GM23338 (cell line): ENCODE measurements at regions not wholly inside any gene's neighbourhood (a gene's known extent, or its start where the extent isn't known, plus 50 kb on each side); places are given as distances from the start of the nearest gene placed in this dataset.

Source experiments
- EZH2 ChIP-seq: fragments of 200-600 bp; sonication (generic); IDR thresholded peaks from one replicate; pipeline ENCODE4 v1.8.0; 2017; ENCODE audit warnings: antibody characterized with exemption, mild to moderate bottlenecking, low read depth; ENCODE audit not compliant: unreplicated experiment
- EZH2phosphoT487 ChIP-seq: fragments of 200-600 bp; sonication (generic); IDR thresholded peaks from one replicate; pipeline ENCODE4 v1.8.1; 2018; ENCODE audit warnings: antibody characterized with exemption; ENCODE audit not compliant: unreplicated experiment
- JUNB ChIP-seq: IDR thresholded peaks from one replicate; pipeline ENCODE4 v1.6.1; 2016; ENCODE audit warnings: antibody characterized with exemption; ENCODE audit not compliant: unreplicated experiment
- NANOG ChIP-seq: IDR thresholded peaks from 2 replicates; pipeline ENCODE4 v1.6.1; 2016; ENCODE audit warnings: antibody characterized with exemption, borderline replicate concordance
- POLR2AphosphoS5 ChIP-seq: IDR thresholded peaks from 2 replicates; pipeline ENCODE4 v1.6.1; 2016; ENCODE audit warnings: antibody characterized with exemption, low read depth
- STAT1 ChIP-seq: IDR thresholded peaks from one replicate; pipeline ENCODE4 v1.6.1; 2016; ENCODE audit warnings: antibody characterized with exemption; ENCODE audit not compliant: unreplicated experiment
- ZNF331 ChIP-seq: fragments of 250-450 bp; sonication (Bioruptor Pico); IDR thresholded peaks from 2 replicates; pipeline ENCODE4 v1.5.0; 2020; ENCODE audit warnings: low read depth, mild to moderate bottlenecking, moderate library complexity
- TF ChIP-seq, protein P1 (sequence below): IDR thresholded peaks from one replicate; pipeline ENCODE4 v1.6.1; 2018; ENCODE audit warnings: antibody characterized with exemption; ENCODE audit not compliant: unreplicated experiment
- TF ChIP-seq, protein P2 (sequence below), 2 experiments: fragments of 200-600 bp in 1 of 2; sonication (generic) in 1 of 2; conservative IDR thresholded peaks; 2 replicates each; pipeline versions ENCODE4 v1.5.1 to v1.6.1; 2016 to 2017; ENCODE audit warnings: antibody characterized with exemption in 2 of 2, low read depth in 2 of 2, mild to moderate bottlenecking in 2 of 2, moderate library complexity in 1 of 2
- TF ChIP-seq, protein P3 (sequence below): IDR thresholded peaks from 2 replicates; pipeline ENCODE4 v1.6.1; 2016; ENCODE audit warnings: antibody characterized with exemption
- TF ChIP-seq, protein P4 (sequence below): fragments of 250-450 bp; sonication (Bioruptor Pico); IDR thresholded peaks from 2 replicates; pipeline ENCODE4 v1.5.0; 2020; ENCODE audit warnings: mild to moderate bottlenecking, moderate library complexity

DNA sequence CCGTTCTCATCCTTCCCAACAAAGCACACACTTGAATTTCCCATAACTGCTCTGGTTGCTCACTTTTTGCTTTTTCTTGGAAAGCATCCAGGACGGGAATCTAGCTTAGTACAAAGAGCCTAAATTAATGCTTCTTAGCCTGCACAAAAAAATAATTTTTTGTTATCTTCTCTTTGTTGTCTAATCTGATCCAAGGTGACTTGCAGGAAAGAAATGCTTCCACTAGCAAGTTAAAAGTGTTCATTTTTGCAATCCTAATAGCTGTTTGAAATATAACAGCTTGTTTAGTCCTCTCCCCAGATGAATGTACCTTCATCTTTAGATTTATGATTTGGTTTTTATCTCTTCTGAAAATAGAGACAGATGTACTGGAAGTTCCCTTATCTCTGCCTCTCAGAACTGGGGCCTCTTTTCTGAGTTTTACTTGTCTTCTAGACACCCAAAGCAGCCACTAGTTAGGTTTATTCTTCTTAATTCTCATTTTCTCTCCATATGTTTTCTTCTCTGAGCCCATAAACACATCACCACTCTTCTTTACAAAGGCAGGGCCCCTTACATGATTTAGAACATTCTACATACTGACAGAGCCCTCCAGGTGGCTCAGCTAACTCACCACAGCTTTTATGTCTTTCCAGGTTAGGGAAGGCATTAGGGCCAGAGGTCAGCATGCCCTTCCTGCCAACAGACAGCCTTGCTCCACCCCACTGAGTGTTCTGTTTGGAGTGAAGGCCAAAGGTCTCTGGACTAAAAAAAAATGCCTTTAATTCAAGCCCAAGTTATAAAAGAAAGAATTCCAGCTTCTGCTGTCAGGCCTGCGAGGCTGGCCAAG, 74.7 kb upstream of the MAP4K3 start:
- TF ChIP-seq EZH2phosphoT487 = no peak
- TF ChIP-seq, protein P1, sequence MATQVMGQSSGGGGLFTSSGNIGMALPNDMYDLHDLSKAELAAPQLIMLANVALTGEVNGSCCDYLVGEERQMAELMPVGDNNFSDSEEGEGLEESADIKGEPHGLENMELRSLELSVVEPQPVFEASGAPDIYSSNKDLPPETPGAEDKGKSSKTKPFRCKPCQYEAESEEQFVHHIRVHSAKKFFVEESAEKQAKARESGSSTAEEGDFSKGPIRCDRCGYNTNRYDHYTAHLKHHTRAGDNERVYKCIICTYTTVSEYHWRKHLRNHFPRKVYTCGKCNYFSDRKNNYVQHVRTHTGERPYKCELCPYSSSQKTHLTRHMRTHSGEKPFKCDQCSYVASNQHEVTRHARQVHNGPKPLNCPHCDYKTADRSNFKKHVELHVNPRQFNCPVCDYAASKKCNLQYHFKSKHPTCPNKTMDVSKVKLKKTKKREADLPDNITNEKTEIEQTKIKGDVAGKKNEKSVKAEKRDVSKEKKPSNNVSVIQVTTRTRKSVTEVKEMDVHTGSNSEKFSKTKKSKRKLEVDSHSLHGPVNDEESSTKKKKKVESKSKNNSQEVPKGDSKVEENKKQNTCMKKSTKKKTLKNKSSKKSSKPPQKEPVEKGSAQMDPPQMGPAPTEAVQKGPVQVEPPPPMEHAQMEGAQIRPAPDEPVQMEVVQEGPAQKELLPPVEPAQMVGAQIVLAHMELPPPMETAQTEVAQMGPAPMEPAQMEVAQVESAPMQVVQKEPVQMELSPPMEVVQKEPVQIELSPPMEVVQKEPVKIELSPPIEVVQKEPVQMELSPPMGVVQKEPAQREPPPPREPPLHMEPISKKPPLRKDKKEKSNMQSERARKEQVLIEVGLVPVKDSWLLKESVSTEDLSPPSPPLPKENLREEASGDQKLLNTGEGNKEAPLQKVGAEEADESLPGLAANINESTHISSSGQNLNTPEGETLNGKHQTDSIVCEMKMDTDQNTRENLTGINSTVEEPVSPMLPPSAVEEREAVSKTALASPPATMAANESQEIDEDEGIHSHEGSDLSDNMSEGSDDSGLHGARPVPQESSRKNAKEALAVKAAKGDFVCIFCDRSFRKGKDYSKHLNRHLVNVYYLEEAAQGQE = no peak
- TF ChIP-seq, protein P2, sequence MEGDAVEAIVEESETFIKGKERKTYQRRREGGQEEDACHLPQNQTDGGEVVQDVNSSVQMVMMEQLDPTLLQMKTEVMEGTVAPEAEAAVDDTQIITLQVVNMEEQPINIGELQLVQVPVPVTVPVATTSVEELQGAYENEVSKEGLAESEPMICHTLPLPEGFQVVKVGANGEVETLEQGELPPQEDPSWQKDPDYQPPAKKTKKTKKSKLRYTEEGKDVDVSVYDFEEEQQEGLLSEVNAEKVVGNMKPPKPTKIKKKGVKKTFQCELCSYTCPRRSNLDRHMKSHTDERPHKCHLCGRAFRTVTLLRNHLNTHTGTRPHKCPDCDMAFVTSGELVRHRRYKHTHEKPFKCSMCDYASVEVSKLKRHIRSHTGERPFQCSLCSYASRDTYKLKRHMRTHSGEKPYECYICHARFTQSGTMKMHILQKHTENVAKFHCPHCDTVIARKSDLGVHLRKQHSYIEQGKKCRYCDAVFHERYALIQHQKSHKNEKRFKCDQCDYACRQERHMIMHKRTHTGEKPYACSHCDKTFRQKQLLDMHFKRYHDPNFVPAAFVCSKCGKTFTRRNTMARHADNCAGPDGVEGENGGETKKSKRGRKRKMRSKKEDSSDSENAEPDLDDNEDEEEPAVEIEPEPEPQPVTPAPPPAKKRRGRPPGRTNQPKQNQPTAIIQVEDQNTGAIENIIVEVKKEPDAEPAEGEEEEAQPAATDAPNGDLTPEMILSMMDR (conservative IDR thresholded peaks at IDR 0.05; ENCODE audit: low read depth in 2 of 2) = no peak
- TF ChIP-seq EZH2 = no peak
- TF ChIP-seq ZNF331 (CRISPR knock-in tag) = no peak
- TF ChIP-seq POLR2AphosphoS5 = no peak
- TF ChIP-seq NANOG = no peak
- no peak for TF ChIP-seq STAT1
- TF ChIP-seq, protein P3, sequence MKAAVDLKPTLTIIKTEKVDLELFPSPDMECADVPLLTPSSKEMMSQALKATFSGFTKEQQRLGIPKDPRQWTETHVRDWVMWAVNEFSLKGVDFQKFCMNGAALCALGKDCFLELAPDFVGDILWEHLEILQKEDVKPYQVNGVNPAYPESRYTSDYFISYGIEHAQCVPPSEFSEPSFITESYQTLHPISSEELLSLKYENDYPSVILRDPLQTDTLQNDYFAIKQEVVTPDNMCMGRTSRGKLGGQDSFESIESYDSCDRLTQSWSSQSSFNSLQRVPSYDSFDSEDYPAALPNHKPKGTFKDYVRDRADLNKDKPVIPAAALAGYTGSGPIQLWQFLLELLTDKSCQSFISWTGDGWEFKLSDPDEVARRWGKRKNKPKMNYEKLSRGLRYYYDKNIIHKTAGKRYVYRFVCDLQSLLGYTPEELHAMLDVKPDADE = no peak
- no peak for TF ChIP-seq JUNB
- TF ChIP-seq, protein P4, sequence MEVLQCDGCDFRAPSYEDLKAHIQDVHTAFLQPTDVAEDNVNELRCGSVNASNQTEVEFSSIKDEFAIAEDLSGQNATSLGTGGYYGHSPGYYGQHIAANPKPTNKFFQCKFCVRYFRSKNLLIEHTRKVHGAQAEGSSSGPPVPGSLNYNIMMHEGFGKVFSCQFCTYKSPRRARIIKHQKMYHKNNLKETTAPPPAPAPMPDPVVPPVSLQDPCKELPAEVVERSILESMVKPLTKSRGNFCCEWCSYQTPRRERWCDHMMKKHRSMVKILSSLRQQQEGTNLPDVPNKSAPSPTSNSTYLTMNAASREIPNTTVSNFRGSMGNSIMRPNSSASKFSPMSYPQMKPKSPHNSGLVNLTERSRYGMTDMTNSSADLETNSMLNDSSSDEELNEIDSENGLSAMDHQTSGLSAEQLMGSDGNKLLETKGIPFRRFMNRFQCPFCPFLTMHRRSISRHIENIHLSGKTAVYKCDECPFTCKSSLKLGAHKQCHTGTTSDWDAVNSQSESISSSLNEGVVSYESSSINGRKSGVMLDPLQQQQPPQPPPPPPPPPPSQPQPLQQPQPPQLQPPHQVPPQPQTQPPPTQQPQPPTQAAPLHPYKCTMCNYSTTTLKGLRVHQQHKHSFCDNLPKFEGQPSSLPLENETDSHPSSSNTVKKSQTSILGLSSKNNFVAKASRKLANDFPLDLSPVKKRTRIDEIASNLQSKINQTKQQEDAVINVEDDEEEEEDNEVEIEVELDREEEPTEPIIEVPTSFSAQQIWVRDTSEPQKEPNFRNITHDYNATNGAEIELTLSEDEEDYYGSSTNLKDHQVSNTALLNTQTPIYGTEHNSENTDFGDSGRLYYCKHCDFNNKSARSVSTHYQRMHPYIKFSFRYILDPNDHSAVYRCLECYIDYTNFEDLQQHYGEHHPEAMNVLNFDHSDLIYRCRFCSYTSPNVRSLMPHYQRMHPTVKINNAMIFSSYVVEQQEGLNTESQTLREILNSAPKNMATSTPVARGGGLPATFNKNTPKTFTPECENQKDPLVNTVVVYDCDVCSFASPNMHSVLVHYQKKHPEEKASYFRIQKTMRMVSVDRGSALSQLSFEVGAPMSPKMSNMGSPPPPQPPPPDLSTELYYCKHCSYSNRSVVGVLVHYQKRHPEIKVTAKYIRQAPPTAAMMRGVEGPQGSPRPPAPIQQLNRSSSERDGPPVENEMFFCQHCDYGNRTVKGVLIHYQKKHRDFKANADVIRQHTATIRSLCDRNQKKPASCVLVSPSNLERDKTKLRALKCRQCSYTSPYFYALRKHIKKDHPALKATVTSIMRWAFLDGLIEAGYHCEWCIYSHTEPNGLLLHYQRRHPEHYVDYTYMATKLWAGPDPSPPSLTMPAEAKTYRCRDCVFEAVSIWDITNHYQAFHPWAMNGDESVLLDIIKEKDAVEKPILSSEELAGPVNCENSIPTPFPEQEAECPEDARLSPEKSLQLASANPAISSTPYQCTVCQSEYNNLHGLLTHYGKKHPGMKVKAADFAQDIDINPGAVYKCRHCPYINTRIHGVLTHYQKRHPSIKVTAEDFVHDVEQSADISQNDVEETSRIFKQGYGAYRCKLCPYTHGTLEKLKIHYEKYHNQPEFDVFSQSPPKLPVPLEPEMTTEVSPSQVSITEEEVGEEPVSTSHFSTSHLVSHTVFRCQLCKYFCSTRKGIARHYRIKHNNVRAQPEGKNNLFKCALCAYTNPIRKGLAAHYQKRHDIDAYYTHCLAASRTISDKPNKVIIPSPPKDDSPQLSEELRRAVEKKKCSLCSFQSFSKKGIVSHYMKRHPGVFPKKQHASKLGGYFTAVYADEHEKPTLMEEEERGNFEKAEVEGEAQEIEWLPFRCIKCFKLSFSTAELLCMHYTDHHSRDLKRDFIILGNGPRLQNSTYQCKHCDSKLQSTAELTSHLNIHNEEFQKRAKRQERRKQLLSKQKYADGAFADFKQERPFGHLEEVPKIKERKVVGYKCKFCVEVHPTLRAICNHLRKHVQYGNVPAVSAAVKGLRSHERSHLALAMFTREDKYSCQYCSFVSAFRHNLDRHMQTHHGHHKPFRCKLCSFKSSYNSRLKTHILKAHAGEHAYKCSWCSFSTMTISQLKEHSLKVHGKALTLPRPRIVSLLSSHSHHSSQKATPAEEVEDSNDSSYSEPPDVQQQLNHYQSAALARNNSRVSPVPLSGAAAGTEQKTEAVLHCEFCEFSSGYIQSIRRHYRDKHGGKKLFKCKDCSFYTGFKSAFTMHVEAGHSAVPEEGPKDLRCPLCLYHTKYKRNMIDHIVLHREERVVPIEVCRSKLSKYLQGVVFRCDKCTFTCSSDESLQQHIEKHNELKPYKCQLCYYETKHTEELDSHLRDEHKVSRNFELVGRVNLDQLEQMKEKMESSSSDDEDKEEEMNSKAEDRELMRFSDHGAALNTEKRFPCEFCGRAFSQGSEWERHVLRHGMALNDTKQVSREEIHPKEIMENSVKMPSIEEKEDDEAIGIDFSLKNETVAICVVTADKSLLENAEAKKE (CRISPR knock-in tag) = no peak
